ENCODE measurements at regions not wholly inside any gene's neighbourhood (a gene's known extent, or its start where the extent isn't known, plus 50 kb on each side); places are given as distances from the start of the nearest gene placed in this dataset.
"Not testable (repeated sequence)": the region's sequence is repeated elsewhere in the genome, so short reads cannot be mapped to it uniquely, and the experiment has no call there.

DNA sequence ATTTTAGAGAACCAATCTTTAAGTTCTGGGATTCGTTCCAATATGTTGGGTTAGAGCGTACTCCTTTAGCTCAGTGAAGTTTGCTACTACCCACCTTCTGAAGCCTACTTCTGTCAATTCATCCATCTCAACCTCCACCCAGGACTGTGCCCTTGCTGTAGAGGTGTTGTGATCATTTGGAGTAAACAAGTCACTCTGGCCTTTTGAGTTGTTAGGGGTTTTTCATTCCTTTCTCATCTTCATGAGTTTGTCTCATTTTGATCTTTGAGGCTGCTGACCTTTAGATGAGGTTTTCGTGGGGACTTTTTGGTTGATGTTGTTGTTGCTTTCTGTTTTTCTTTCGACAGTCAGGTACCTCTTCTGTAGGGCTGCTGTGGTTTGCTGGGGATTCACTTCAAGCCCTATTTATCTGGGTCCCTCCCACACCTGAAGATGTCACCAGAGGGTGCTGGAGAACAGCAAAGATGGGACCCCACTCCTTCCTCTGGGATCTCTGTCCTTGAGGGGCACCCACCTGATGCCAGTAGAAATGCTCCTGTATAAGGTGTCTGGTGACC is 158.4 kb downstream of the ANKRD36B start:
- H3K36me3 ChIP-seq; H3K27ac Mint-ChIP-seq; H3K36me3 Mint-ChIP-seq; H3K79me2 ChIP-seq (ENCODE audit: low read depth); H3K27me3 ChIP-seq; DNase-seq (ENCODE audit: low spot score); H3K4me2 ChIP-seq; H3K9ac ChIP-seq; H3K27me3 Mint-ChIP-seq (ENCODE audit: insufficient read depth, low read depth); H3K4me1 ChIP-seq; H2AFZ ChIP-seq (replicated peaks); H3K4me1 Mint-ChIP-seq; H4K20me1 ChIP-seq (ENCODE audit: low read depth); H3K9me3 ChIP-seq (ENCODE audit: low read depth); H3K4me3 ChIP-seq; H3K9me3 Mint-ChIP-seq; H3K4me3 Mint-ChIP-seq; H3F3A ChIP-seq (ENCODE audit: low read depth); H3K27ac ChIP-seq: not testable (repeated sequence)

DNA sequence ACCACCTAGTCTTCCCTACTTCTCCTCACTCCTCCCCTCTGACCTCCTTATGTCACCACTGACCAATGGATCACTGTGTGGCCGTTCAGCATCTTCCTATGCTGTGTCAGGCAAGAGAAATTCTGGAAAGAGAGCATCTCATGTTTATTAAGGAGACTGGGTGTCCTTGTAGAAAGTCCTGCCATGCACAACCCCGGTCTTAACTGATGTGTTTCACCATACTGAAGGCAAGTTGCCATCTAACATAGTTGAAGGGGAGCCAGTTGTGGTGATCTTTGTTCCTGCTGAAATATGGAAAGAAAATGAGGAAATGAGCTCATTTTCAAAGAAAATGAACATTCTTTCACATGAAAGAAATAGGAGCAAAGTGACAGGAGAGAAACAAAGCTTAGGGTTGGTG is 167.3 kb downstream of the ANKRD36B start:
- H3K4me1 ChIP-seq; H3K4me1 Mint-ChIP-seq; H3K9me3 Mint-ChIP-seq; H3F3A ChIP-seq (ENCODE audit: low read depth); DNase-seq (ENCODE audit: low spot score); H3K27ac Mint-ChIP-seq; H3K9ac ChIP-seq; H4K20me1 ChIP-seq (ENCODE audit: low read depth); H3K27me3 ChIP-seq; H3K4me2 ChIP-seq; H3K4me3 Mint-ChIP-seq; H3K27me3 Mint-ChIP-seq (ENCODE audit: insufficient read depth, low read depth); H3K9me3 ChIP-seq (ENCODE audit: low read depth); H2AFZ ChIP-seq (replicated peaks); H3K27ac ChIP-seq; H3K79me2 ChIP-seq (ENCODE audit: low read depth); H3K36me3 Mint-ChIP-seq; H3K4me3 ChIP-seq; H3K36me3 ChIP-seq: not testable (repeated sequence)

DNA sequence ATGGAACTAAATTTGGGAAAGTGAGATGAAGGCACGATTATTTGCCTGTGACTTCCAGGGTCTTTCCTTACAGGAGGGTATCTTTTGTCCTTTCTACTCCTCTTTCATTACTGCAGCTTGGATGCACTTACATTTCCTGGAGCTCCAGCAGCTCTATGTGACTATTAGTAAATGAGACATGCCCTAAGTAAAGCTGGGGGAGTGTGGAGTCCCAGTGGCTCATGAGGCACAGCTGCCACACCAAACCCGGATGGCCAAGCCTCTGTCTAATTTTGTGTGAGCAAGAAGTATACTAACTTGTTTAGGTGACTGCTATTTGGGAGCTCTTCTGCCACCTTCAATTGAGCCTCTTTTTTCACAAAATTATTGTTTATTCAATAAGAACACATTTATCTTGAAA is 183.3 kb downstream of the ANKRD36B start:
- not testable (repeated sequence) for H2AFZ ChIP-seq (replicated peaks); H3K4me3 ChIP-seq; H3K4me3 Mint-ChIP-seq; H3K9ac ChIP-seq; H3K27me3 Mint-ChIP-seq (ENCODE audit: insufficient read depth, low read depth); H3K4me1 ChIP-seq; DNase-seq (ENCODE audit: low spot score); H3K27ac ChIP-seq; H3K27ac Mint-ChIP-seq; H3K4me2 ChIP-seq; H3K79me2 ChIP-seq (ENCODE audit: low read depth); H3K36me3 Mint-ChIP-seq; H3K36me3 ChIP-seq; H3K27me3 ChIP-seq; H3K9me3 ChIP-seq (ENCODE audit: low read depth); H3F3A ChIP-seq (ENCODE audit: low read depth); H4K20me1 ChIP-seq (ENCODE audit: low read depth); H3K9me3 Mint-ChIP-seq; H3K4me1 Mint-ChIP-seq

DNA sequence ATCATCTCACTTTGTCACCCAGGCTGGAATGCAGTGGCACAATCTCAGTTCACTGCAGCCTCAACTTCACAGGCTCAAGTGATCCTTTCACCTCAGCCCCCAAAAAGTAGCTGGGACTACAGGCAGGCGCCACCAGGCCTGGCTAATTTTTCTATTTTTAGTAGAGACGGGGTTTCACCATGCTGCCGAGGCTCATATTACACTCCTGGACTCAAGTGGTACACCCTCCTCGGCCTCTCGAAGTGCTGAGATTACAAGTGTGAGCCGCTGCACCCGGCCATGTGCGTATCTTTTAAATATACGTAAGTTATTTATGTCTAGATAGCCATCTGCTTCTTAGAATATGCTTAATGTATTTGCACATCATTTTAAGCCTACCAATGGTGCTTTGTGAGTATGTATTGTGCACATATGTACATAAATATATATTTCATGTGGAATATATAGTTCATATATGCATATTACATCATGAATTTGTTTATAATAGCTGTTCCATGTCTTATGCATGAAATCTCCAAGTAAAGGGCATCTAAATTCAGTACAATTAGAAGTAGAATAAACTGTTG is 184.4 kb downstream of the ANKRD36B start:
- H3K27me3 Mint-ChIP-seq (ENCODE audit: insufficient read depth, low read depth); DNase-seq (ENCODE audit: low spot score); H4K20me1 ChIP-seq (ENCODE audit: low read depth); H3K79me2 ChIP-seq (ENCODE audit: low read depth); H3K9ac ChIP-seq; H3K9me3 Mint-ChIP-seq; H3K4me3 ChIP-seq; H3K4me1 Mint-ChIP-seq; H3K36me3 ChIP-seq; H3K4me1 ChIP-seq; H2AFZ ChIP-seq (replicated peaks); H3K9me3 ChIP-seq (ENCODE audit: low read depth); H3K27ac Mint-ChIP-seq; H3K27ac ChIP-seq; H3K27me3 ChIP-seq; H3K4me2 ChIP-seq; H3K36me3 Mint-ChIP-seq; H3K4me3 Mint-ChIP-seq; H3F3A ChIP-seq (ENCODE audit: low read depth): not testable (repeated sequence)

DNA sequence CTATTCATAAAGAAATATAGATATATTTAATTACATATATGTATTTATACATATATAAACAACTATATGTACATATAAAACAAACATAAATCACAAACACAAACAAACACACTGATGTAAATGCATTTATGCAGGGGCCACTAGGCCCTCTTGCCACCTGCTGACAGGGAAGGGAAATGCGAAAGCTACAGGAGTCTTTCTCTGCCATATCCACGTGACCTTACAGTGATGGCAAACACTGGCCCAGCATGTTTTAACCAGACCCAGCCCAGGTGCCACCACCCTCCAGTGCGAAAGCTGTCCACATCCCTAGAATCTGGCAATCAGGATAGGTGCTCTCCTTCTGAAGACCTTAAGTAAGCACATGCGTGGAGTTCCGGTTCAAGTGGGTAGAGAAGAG is 187.0 kb downstream of the ANKRD36B start:
- H3K4me1 ChIP-seq; H3K36me3 ChIP-seq; DNase-seq (ENCODE audit: low spot score); H4K20me1 ChIP-seq (ENCODE audit: low read depth); H3F3A ChIP-seq (ENCODE audit: low read depth); H3K9me3 Mint-ChIP-seq; H3K27ac Mint-ChIP-seq; H3K4me3 Mint-ChIP-seq; H3K4me1 Mint-ChIP-seq; H3K36me3 Mint-ChIP-seq; H3K4me3 ChIP-seq; H3K79me2 ChIP-seq (ENCODE audit: low read depth); H3K27me3 ChIP-seq; H3K9me3 ChIP-seq (ENCODE audit: low read depth); H2AFZ ChIP-seq (replicated peaks); H3K4me2 ChIP-seq; H3K27ac ChIP-seq; H3K9ac ChIP-seq; H3K27me3 Mint-ChIP-seq (ENCODE audit: insufficient read depth, low read depth): not testable (repeated sequence)

DNA sequence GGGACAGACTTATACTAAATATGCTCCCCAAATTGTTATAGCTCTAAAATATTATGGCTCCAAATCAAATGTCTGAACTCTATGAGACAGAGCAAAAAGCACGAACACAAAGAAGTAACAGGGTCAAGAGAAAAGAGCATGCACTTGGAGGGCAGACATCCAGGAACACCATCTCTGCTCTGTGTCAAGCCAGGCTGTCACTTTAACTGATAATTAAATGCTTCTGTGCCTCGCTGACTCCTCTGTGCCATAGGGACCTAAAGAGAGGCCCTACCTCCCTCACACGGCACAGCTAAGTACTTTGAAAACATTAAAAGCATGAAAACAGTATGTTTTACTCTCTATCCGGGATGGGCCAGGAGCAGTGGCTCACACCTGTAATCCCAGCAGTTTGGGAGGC is 194.0 kb downstream of the ANKRD36B start:
- H3K27ac Mint-ChIP-seq; H3K27me3 Mint-ChIP-seq (ENCODE audit: insufficient read depth, low read depth); H3F3A ChIP-seq (ENCODE audit: low read depth); H3K4me2 ChIP-seq; H3K36me3 Mint-ChIP-seq; DNase-seq (ENCODE audit: low spot score); H3K4me1 Mint-ChIP-seq; H3K4me3 ChIP-seq; H3K9me3 Mint-ChIP-seq; H3K9me3 ChIP-seq (ENCODE audit: low read depth); H2AFZ ChIP-seq (replicated peaks); H3K9ac ChIP-seq; H3K27ac ChIP-seq; H4K20me1 ChIP-seq (ENCODE audit: low read depth); H3K36me3 ChIP-seq; H3K27me3 ChIP-seq; H3K79me2 ChIP-seq (ENCODE audit: low read depth); H3K4me3 Mint-ChIP-seq; H3K4me1 ChIP-seq: not testable (repeated sequence)

DNA sequence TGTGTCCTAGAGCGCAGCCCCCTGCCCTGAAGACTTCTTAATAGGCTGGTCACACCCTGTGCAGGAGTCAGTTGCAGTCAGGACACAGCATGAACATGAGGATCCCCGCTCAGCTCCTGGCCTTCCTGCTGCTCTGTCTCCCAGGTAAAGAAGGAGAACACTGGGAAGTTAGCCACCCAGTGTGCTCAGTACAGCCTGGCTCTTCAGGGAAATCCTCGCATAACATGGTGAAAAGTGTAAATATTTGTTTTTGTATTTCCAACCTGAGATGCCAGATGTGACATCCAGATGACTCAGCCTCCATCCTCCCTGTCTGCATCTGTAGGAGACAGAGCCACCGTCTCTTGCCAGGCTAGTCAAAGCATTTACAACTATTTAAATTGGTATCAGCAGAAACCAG is 203.9 kb downstream of the ANKRD36B start:
- not testable (repeated sequence) for H3K4me3 ChIP-seq; H3K9me3 Mint-ChIP-seq; H3K4me1 ChIP-seq; H3K4me2 ChIP-seq; H3K36me3 ChIP-seq; H2AFZ ChIP-seq (replicated peaks); H3K27me3 Mint-ChIP-seq (ENCODE audit: insufficient read depth, low read depth); H3K27ac Mint-ChIP-seq; H3K79me2 ChIP-seq (ENCODE audit: low read depth); H3K27me3 ChIP-seq; H3K4me1 Mint-ChIP-seq; H3F3A ChIP-seq (ENCODE audit: low read depth); H3K9ac ChIP-seq; DNase-seq (ENCODE audit: low spot score); H3K4me3 Mint-ChIP-seq; H3K36me3 Mint-ChIP-seq; H3K9me3 ChIP-seq (ENCODE audit: low read depth); H3K27ac ChIP-seq; H4K20me1 ChIP-seq (ENCODE audit: low read depth)

DNA sequence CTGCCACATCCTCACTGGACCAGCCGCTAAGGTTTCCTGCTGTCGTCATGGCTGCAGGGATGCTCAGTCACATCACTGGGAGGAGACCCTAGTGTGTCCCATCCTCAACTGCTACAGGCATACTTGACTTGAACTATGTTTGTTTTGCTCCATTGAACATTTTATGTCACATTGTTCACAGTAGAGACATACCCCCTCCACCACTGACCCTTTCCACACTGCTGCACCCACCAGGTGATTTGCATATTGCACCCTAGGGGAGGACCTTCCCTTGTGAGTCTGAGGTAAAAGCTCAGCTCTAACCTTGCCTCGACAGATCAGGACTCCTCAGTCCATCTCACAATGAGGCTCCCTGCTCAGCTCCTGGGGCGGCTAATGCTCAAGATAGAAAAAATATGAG is 213.8 kb downstream of the ANKRD36B start:
- H2AFZ ChIP-seq (replicated peaks); H4K20me1 ChIP-seq (ENCODE audit: low read depth); H3K36me3 Mint-ChIP-seq; H3K9me3 Mint-ChIP-seq; H3K4me1 ChIP-seq; H3K9me3 ChIP-seq (ENCODE audit: low read depth); H3K4me2 ChIP-seq; H3K27ac ChIP-seq; H3K9ac ChIP-seq; H3K27me3 ChIP-seq; H3K4me1 Mint-ChIP-seq; H3K4me3 ChIP-seq; H3K36me3 ChIP-seq; H3K27me3 Mint-ChIP-seq (ENCODE audit: insufficient read depth, low read depth); H3F3A ChIP-seq (ENCODE audit: low read depth); H3K79me2 ChIP-seq (ENCODE audit: low read depth); DNase-seq (ENCODE audit: low spot score); H3K4me3 Mint-ChIP-seq; H3K27ac Mint-ChIP-seq: not testable (repeated sequence)

All from neural progenitor cell (in vitro differentiated cells).